ENCODE measurements at regions not wholly inside any gene's neighbourhood (a gene's known extent, or its start where the extent isn't known, plus 50 kb on each side); places are given as distances from the start of the nearest gene placed in this dataset.

DNA sequence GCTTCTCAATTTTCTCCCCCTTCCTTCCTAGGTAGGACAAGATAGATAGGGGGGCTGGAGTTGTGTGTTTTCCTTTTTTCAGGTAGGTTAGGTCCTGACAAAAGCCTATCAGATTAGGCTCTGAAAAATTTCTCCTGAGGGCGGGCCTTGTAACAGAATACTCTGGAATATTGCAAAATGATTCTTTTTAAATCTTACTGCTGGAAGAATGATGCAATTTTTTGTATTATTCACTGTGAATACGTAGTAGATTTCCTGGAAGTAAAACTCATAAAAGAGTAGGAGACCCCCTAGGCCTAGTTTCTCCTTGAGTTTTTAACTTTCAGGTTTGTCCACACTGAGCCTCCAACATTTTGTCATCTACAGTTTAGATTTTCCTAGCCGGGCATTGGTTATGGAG lies 1701.8 kb downstream of the EFNA5 start:
- TF ChIP-seq, protein P1, sequence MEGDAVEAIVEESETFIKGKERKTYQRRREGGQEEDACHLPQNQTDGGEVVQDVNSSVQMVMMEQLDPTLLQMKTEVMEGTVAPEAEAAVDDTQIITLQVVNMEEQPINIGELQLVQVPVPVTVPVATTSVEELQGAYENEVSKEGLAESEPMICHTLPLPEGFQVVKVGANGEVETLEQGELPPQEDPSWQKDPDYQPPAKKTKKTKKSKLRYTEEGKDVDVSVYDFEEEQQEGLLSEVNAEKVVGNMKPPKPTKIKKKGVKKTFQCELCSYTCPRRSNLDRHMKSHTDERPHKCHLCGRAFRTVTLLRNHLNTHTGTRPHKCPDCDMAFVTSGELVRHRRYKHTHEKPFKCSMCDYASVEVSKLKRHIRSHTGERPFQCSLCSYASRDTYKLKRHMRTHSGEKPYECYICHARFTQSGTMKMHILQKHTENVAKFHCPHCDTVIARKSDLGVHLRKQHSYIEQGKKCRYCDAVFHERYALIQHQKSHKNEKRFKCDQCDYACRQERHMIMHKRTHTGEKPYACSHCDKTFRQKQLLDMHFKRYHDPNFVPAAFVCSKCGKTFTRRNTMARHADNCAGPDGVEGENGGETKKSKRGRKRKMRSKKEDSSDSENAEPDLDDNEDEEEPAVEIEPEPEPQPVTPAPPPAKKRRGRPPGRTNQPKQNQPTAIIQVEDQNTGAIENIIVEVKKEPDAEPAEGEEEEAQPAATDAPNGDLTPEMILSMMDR (optimal IDR thresholded peaks at IDR 0.05 in 1 of 3, IDR thresholded peaks at IDR 0.05 in 1 of 3, conservative IDR thresholded peaks at IDR 0.05 in 1 of 3; ENCODE audit: extremely low read depth in 1 of 3, insufficient read depth in 2 of 3, low read length in 3 of 3), result no peak
- TF ChIP-seq EZH2 (IDR thresholded peaks at IDR 0.05; ENCODE audit: low read length), result no peak
